ENCODE measurements at regions not wholly inside any gene's neighbourhood (a gene's known extent, or its start where the extent isn't known, plus 50 kb on each side); places are given as distances from the start of the nearest gene placed in this dataset.

- TF ChIP-seq CTCF (IDR thresholded peaks at IDR 0.05) (no peak), ZFX (IDR thresholded peaks at IDR 0.05; ENCODE audit: borderline replicate concordance) (no peak)
These were observed 485.4 kb downstream of the C4orf33 start for GRCh38 chr4:129581305-129581704.
